Uterus (tissue), 2 donors: ENCODE measurements at regions not wholly inside any gene's neighbourhood (a gene's known extent, or its start where the extent isn't known, plus 50 kb on each side); places are given as distances from the start of the nearest gene placed in this dataset.

Source experiments
- CTCF ChIP-seq, 4 experiments: fragments of 200-600 bp in 2 of 4; fragments of 450-650 bp in 2 of 4; sonication (generic) in 2 of 4; IDR thresholded peaks; one replicate each; pipeline ENCODE4 v1.5.1; 2016 to 2019; ENCODE audit warnings: antibody characterized with exemption in 4 of 4, mild to moderate bottlenecking in 2 of 4, moderate library complexity in 1 of 4
- POLR2A ChIP-seq, 2 donors: fragments of 450-650 bp; IDR thresholded peaks; one replicate each; pipeline ENCODE4 v1.6.1; 2016; ENCODE audit warnings: antibody characterized with exemption in 2 of 2, mild to moderate bottlenecking in 1 of 2, moderate library complexity in 1 of 2

GRCh38 chr13:71017607-71018006 is 849.4 kb downstream of the DACH1 start:
- TF ChIP-seq CTCF (IDR thresholded peaks at IDR 0.05), result no peak
- no peak for TF ChIP-seq POLR2A (IDR thresholded peaks at IDR 0.05)
